GM12878 (cell line): ENCODE measurements at regions not wholly inside any gene's neighbourhood (a gene's known extent, or its start where the extent isn't known, plus 50 kb on each side); places are given as distances from the start of the nearest gene placed in this dataset.

Experiments used
- ATAC-seq: fragments of 200-7000 bp; cut with Tn5 transposase; 3 replicates; pipeline ENCODE4 v1.9.1; 2020; ENCODE audit warnings: mild to moderate bottlenecking, moderate library complexity
- BruUV-seq: library from RNA; stranded (reverse); fragments of 400-500 nt; replicated peaks from 2 replicates; lab custom pipeline; 2021; lab: Mats Ljungman, UMichigan
- CTCF ChIA-PET: fragments of 300-600 bp; sonication (Branson Sonifier 250); formaldehyde crosslinking; extraction: SDS; loops from one replicate; lab custom pipeline; 2021; ENCODE audit warnings: inconsistent platforms; lab: Yijun Ruan, JAX
- POLR2A ChIA-PET: fragments of 350-600 bp; formaldehyde crosslinking; extraction: SDS; loops from one replicate; lab custom pipeline; 2021; ENCODE audit warnings: inconsistent platforms; lab: Charles Lee
- RAD21 ChIA-PET: fragments of 300-600 bp; sonication (Branson Sonifier 250); formaldehyde crosslinking; loops from one replicate; lab custom pipeline; 2023; ENCODE audit warnings: antibody characterized with exemption; ENCODE audit not compliant: unreplicated experiment; lab: Charles Lee
- SMC1A ChIA-PET: fragments of 300-600 bp; sonication (Branson Sonifier 250); formaldehyde crosslinking; loops from one replicate; lab custom pipeline; 2023; ENCODE audit not compliant: unreplicated experiment, uncharacterized antibody; lab: Charles Lee
- DNase-seq: peaks from one replicate; pipeline ENCODE4 v3.0.0-alpha.2; 2011; ENCODE audit warnings: low read depth, low spot score
- FAIRE-seq: peaks from 3 replicates; lab custom pipeline; 2011; peaks lifted over from hg19 to GRCh38; lab: Jason Lieb, UNC
- H2AFZ ChIP-seq: 2 replicates; pipeline ENCODE4 v1.6.0; 2011; ENCODE audit warnings: low read depth, low read length, control low read depth; ENCODE audit not compliant: control insufficient read depth
- H3K27ac ChIP-seq: 2 replicates; pipeline ENCODE4 v1.5.1; 2011; ENCODE audit warnings: control low read depth; ENCODE audit not compliant: control insufficient read depth, insufficient read depth
- H3K27me3 ChIP-seq, 2 experiments: replicated peaks in 1 of 2; 2 replicates each; pipeline versions ENCODE4 v1.6.0 to v1.6.1; 2011; ENCODE audit warnings: low read length in 1 of 2; ENCODE audit not compliant: control insufficient read depth in 2 of 2, insufficient read depth in 2 of 2
- H3K36me3 ChIP-seq, 2 experiments: 2 replicates each; pipeline ENCODE4 v1.5.1; 2011; ENCODE audit warnings: low read length in 1 of 2; ENCODE audit not compliant: control insufficient read depth in 2 of 2, insufficient read depth in 2 of 2
- H3K4me1 ChIP-seq: 2 replicates; pipeline ENCODE4 v1.6.1; 2011; ENCODE audit warnings: mild to moderate bottlenecking, low read length, moderate library complexity, mixed read lengths; ENCODE audit not compliant: control insufficient read depth, insufficient read depth
- H3K4me2 ChIP-seq: 2 replicates; pipeline ENCODE4 v1.6.0; 2011; ENCODE audit warnings: control low read depth; ENCODE audit not compliant: control insufficient read depth, insufficient read depth
- H3K4me3 ChIP-seq: fragments of 200-600 bp; sonication (generic); 2 replicates; pipeline ENCODE4 v1.5.1; 2016
- H3K79me2 ChIP-seq: 2 replicates; pipeline ENCODE4 v1.6.0; 2011; ENCODE audit warnings: low read length; ENCODE audit not compliant: control insufficient read depth, insufficient read depth
- H3K9ac ChIP-seq: 2 replicates; pipeline ENCODE4 v1.8.0; 2011; ENCODE audit warnings: low read length, control low read depth, mixed read lengths; ENCODE audit not compliant: control insufficient read depth, insufficient read depth
- H3K9me3 ChIP-seq: replicated peaks from 3 replicates; pipeline ENCODE4 v1.5.1; 2011; ENCODE audit warnings: mild to moderate bottlenecking, low read length; ENCODE audit not compliant: control insufficient read depth, insufficient read depth
- H4K20me1 ChIP-seq: 2 replicates; pipeline ENCODE4 v1.6.0; 2011; ENCODE audit not compliant: control insufficient read depth, insufficient read depth
- NFYB ChIP-seq: IDR thresholded peaks from 2 replicates; pipeline ENCODE4 v1.6.1; 2011; ENCODE audit warnings: low read depth, mild to moderate bottlenecking, low read length, improper control_type of control experiment, moderate library complexity; ENCODE audit not compliant: insufficient read depth
- WGBS: methylation state at CpG from one replicate; pipeline ENCODE4 v1.1.6; 2016; ENCODE audit warnings: low lambda C conversion rate; ENCODE audit not compliant: insufficient replicate concordance, insufficient coverage; ENCODE audit errors: missing lambda C conversion rate; 5-methylcytosine and 5-hydroxymethylcytosine counted together
- in situ Hi-C: fragments of 300-500 bp; cut with MboI; formaldehyde crosslinking; loops from 9 replicates; pipeline ENCODE4 v1.14.3; 2018; ENCODE audit warnings: mixed read lengths
- intact Hi-C: fragments of 100-400 bp; cut with micrococcal nuclease; formaldehyde crosslinking; loops from one replicate; pipeline ENCODE4 v1.14.2; 2022; ENCODE audit not compliant: unreplicated experiment
- TF ChIP-seq, protein P1 (sequence below), 3 experiments: IDR thresholded peaks in 2 of 3; conservative IDR thresholded peaks in 1 of 3; 2 replicates each; pipeline ENCODE4 v1.5.1; 2011; ENCODE audit warnings: low read depth in 3 of 3, low read length in 3 of 3, mild to moderate bottlenecking in 3 of 3, control low read depth in 2 of 3, moderate library complexity in 2 of 3, inconsistent platforms in 1 of 3, mixed read lengths in 1 of 3; ENCODE audit not compliant: control insufficient read depth in 2 of 3, insufficient read depth in 1 of 3; ENCODE audit errors: extremely low read depth in 1 of 3

DNA sequence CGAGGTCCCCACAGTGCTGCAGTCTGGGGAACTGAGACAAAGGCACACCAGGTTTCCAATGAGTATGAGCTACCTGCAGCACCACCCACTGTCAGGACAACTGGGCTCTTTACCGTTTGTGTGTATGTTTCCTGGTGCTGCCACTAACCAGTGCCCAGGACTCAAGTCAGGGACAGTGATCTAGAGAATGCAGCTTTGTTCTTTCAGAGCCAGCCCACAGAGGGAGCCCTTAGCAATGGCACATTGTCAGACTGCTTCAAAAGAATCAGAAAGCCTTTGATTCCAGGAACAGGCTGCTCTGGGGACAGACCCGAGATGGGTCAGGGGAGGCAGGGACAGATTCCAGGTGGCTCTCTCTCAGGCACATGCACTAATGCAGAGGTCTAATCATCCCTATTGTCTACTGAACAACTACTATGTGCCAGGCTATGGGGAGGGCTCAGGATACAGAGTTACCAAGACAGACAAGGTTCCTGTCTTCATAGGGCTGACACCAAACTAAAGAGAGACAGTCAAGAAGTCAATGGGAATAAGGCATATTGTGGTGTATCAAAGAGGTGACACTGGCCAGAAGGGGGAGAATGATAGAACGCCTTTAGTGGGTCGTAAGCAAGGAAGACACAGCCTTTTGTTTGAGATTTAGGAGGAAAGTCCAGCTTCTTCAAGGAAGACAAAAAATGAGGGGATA is 103.7 kb downstream of the VPREB1 start:
- RAD21 ChIA-PET = interaction anchor here (1.3 to 1.4 kb wide), 2 partner anchors 27 to 75 kb away, joined by 3 to 4 read pairs; no protein-coding TSS in a partner anchor
- DNase-seq = no peak
- ATAC-seq = peak; percentile 66; the same call in 2 of the 3 replicates

More for the DNA sequence above, 103.7 kb downstream of the VPREB1 start:
- Histone ChIP-seq H3K9me3 (no peaks in the 10 kb centered on the region), H3K4me2 (no peak overlapping the region), H3K79me2 (no peaks in the 10 kb centered on the region), H3K9ac (no peak overlapping the region), H4K20me1 (no peaks in the 10 kb centered on the region), H3K27ac (no peak overlapping the region)
- in situ Hi-C loops = no loop called here
- ChIA-PET POLR2A (no interaction called here), SMC1A (interaction anchor here (0.6 kb wide), 1 partner anchor 123 kb away, joined by 3 read pairs; no protein-coding TSS in a partner anchor)
- no TSS peak for BruUV-seq
- TF ChIP-seq, protein P1, sequence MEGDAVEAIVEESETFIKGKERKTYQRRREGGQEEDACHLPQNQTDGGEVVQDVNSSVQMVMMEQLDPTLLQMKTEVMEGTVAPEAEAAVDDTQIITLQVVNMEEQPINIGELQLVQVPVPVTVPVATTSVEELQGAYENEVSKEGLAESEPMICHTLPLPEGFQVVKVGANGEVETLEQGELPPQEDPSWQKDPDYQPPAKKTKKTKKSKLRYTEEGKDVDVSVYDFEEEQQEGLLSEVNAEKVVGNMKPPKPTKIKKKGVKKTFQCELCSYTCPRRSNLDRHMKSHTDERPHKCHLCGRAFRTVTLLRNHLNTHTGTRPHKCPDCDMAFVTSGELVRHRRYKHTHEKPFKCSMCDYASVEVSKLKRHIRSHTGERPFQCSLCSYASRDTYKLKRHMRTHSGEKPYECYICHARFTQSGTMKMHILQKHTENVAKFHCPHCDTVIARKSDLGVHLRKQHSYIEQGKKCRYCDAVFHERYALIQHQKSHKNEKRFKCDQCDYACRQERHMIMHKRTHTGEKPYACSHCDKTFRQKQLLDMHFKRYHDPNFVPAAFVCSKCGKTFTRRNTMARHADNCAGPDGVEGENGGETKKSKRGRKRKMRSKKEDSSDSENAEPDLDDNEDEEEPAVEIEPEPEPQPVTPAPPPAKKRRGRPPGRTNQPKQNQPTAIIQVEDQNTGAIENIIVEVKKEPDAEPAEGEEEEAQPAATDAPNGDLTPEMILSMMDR (IDR thresholded peaks at IDR 0.05 in 2 of 3, conservative IDR thresholded peaks at IDR 0.05 in 1 of 3; ENCODE audit: control insufficient read depth in 2 of 3, extremely low read depth in 1 of 3, insufficient read depth in 1 of 3, low read depth in 3 of 3, low read length in 3 of 3) = peak in 1 of 3 experiments; percentile 19; a peak in 1 of 6 replicates
- no peak for TF ChIP-seq NFYB
- TF ChIP-seq, all 136 proteins: peak for 1
- Histone ChIP-seq H3K4me3 (no peak overlapping the region), H3K27me3 (no peaks in the 10 kb centered on the region), H2AFZ (no peak overlapping the region), H3K36me3 (no peaks in the 10 kb centered on the region), H3K4me1 (peaks cover 4% of the 10 kb centered on the region; the same call in 1 of the 2 replicates)
- 21% methylated on average over 5 of the region's 5 CpGs for WGBS
- intact Hi-C loops = loop anchor here (10.0 kb wide), 1 partner anchor 143 kb away; no protein-coding TSS in a partner anchor
- no peak for FAIRE-seq
- CTCF ChIA-PET = interaction anchor here (1.2 kb wide), 1 partner anchor 8 kb away, joined by 4 read pairs; no protein-coding TSS in a partner anchor
